GM21390 (cell line): ENCODE measurements at regions not wholly inside any gene's neighbourhood (a gene's known extent, or its start where the extent isn't known, plus 50 kb on each side); places are given as distances from the start of the nearest gene placed in this dataset.
"Not testable (repeated sequence)": the region's sequence is repeated elsewhere in the genome, so short reads cannot be mapped to it uniquely, and the experiment has no call there.

Experiments
- ATAC-seq: cut with Tn5 transposase; IDR thresholded peaks from one replicate; pipeline ENCODE4 v1.9.1; 2021; ENCODE audit not compliant: unreplicated experiment

- no peak for ATAC-seq
Observed at GRCh38 chr2:4039896-4040295, 336.5 kb downstream of the DCDC2C start.

- ATAC-seq, result peak; percentile 85
Observed at GRCh38 chr2:4047961-4048891, 344.9 kb downstream of the DCDC2C start.

- no peak for ATAC-seq
Observed at GRCh38 chr2:4049463-4049862, 346.1 kb downstream of the DCDC2C start.

- no peak for ATAC-seq
Observed at GRCh38 chr2:4053769-4054493, 350.6 kb downstream of the DCDC2C start.

GRCh38 chr2:4066217-4066616 lies 362.8 kb downstream of the DCDC2C start:
- no peak for ATAC-seq

- no peak for ATAC-seq
Observed at GRCh38 chr2:4073026-4073569, 369.7 kb downstream of the DCDC2C start.

- ATAC-seq, result no peak
Observed at GRCh38 chr2:4077017-4077416, 373.6 kb downstream of the DCDC2C start.

- no peak for ATAC-seq
Observed at GRCh38 chr2:4085186-4085585, 381.8 kb downstream of the DCDC2C start.

GRCh38 chr2:4090668-4091630 lies 387.6 kb downstream of the DCDC2C start:
- ATAC-seq, result no peak

- ATAC-seq, result no peak
Observed at GRCh38 chr2:4091869-4092268, 388.5 kb downstream of the DCDC2C start.

GRCh38 chr2:4094743-4095142 lies 391.4 kb downstream of the DCDC2C start:
- no peak for ATAC-seq

- ATAC-seq, result no peak
Observed at GRCh38 chr2:4096978-4097766, 393.8 kb downstream of the DCDC2C start.

- no peak for ATAC-seq
Observed at GRCh38 chr2:4098137-4098536, 394.8 kb downstream of the DCDC2C start.

GRCh38 chr2:4101936-4102335 lies 398.6 kb downstream of the DCDC2C start:
- ATAC-seq, result no peak

- ATAC-seq, result no peak
Observed at GRCh38 chr2:4107179-4107578, 403.8 kb downstream of the DCDC2C start.

- no peak for ATAC-seq
Observed at GRCh38 chr2:4110273-4110672, 406.9 kb downstream of the DCDC2C start.

GRCh38 chr2:4115435-4115834 lies 412.1 kb downstream of the DCDC2C start:
- ATAC-seq, result not testable (repeated sequence)

- ATAC-seq, result no peak
Observed at GRCh38 chr2:4122726-4123125, 419.4 kb downstream of the DCDC2C start.

- no peak for ATAC-seq
Observed at GRCh38 chr2:4130651-4131050, 427.3 kb downstream of the DCDC2C start.
